CD14-positive monocyte (primary cell): ENCODE measurements at regions not wholly inside any gene's neighbourhood (a gene's known extent, or its start where the extent isn't known, plus 50 kb on each side); places are given as distances from the start of the nearest gene placed in this dataset.
"Not testable (repeated sequence)": the region's sequence is repeated elsewhere in the genome, so short reads cannot be mapped to it uniquely, and the experiment has no call there.

Experiments
- DNase-seq, 3 donors: peaks; one replicate each; pipeline ENCODE4 v3.0.0-alpha.2; 2011 to 2022
- H2AFZ ChIP-seq: 2 replicates; pipeline ENCODE4 v1.6.0; 2012; ENCODE audit warnings: mild to moderate bottlenecking, low read depth, low read length, inconsistent platforms; ENCODE audit not compliant: insufficient read depth, poor library complexity, severe bottlenecking
- H3K27ac ChIP-seq, 2 donors: 1 replicate in 1 of 2; 2 replicates in 1 of 2; pipeline ENCODE4 v1.5.1; 2012 to 2013; ENCODE audit warnings: low read length in 2 of 2, control low read depth in 1 of 2, inconsistent platforms in 1 of 2, low read depth in 1 of 2, mild to moderate bottlenecking in 1 of 2
- H3K27me3 ChIP-seq, 2 donors: one replicate each; pipeline versions ENCODE4 v1.6.0 to v1.6.1; 2011 to 2013; ENCODE audit warnings: low read length in 2 of 2; ENCODE audit not compliant: control insufficient read depth in 2 of 2, insufficient read depth in 2 of 2
- H3K36me3 ChIP-seq, 2 donors: replicated peaks in 1 of 2; 1 replicate in 1 of 2; 2 replicates in 1 of 2; pipeline versions ENCODE4 v1.5.1 to v1.6.1; 2012 to 2013; ENCODE audit warnings: low read length in 2 of 2, control low read depth in 1 of 2, inconsistent platforms in 1 of 2, mild to moderate bottlenecking in 1 of 2; ENCODE audit not compliant: insufficient read depth in 2 of 2, control insufficient read depth in 1 of 2
- H3K4me1 ChIP-seq, 2 donors: 1 replicate in 1 of 2; 2 replicates in 1 of 2; pipeline versions ENCODE4 v1.5.1 to v1.6.1; 2012 to 2013; ENCODE audit warnings: low read length in 2 of 2, control low read depth in 1 of 2, inconsistent platforms in 1 of 2, mild to moderate bottlenecking in 1 of 2, moderate library complexity in 1 of 2; ENCODE audit not compliant: insufficient read depth in 2 of 2, control insufficient read depth in 1 of 2
- H3K4me2 ChIP-seq: replicated peaks from 2 replicates; pipeline ENCODE3; 2012; ENCODE audit warnings: low read length, moderate library complexity, mild to moderate bottlenecking; ENCODE audit not compliant: poor library complexity, severe bottlenecking; ENCODE audit errors: extremely low read depth
- H3K4me3 ChIP-seq, 3 experiments: fragments of 200-600 bp in 1 of 3; sonication (generic) in 1 of 3; replicated peaks in 1 of 3; 1 replicate in 2 of 3; 2 replicates in 1 of 3; pipeline ENCODE4 v1.5.1; 2011 to 2013; ENCODE audit warnings: low read length in 3 of 3, mild to moderate bottlenecking in 3 of 3, control low read depth in 2 of 3, low read depth in 2 of 3, inconsistent platforms in 1 of 3, moderate library complexity in 1 of 3
- H3K79me2 ChIP-seq: 2 replicates; pipeline ENCODE4 v1.6.0; 2012; ENCODE audit warnings: mild to moderate bottlenecking, control low read depth, inconsistent platforms, low read length, moderate library complexity; ENCODE audit not compliant: insufficient read depth
- H3K9ac ChIP-seq: 2 replicates; pipeline ENCODE4 v1.6.0; 2017; ENCODE audit warnings: low read length, mild to moderate bottlenecking; ENCODE audit not compliant: insufficient read depth, poor library complexity, severe bottlenecking
- H3K9me3 ChIP-seq, 2 donors: replicated peaks in 1 of 2; 1 replicate in 1 of 2; 2 replicates in 1 of 2; pipeline versions ENCODE4 v1.5.1 to v1.6.1; 2012 to 2013; ENCODE audit warnings: low read length in 2 of 2, control low read depth in 1 of 2; ENCODE audit not compliant: control insufficient read depth in 1 of 2, insufficient read depth in 1 of 2
- H4K20me1 ChIP-seq: 2 replicates; pipeline ENCODE4 v1.6.0; 2012; ENCODE audit warnings: mild to moderate bottlenecking, low read length, control low read depth, moderate library complexity; ENCODE audit not compliant: insufficient read depth
- H3K27ac Mint-ChIP-seq, 7 donors: one replicate each; pipeline ENCODE4 v1.8.0; 2020; ENCODE audit warnings: mild to moderate bottlenecking in 7 of 7, mixed read lengths in 7 of 7, moderate library complexity in 6 of 7, inconsistent platforms in 2 of 7
- H3K27me3 Mint-ChIP-seq, 3 donors: one replicate each; pipeline ENCODE4 v1.8.0; 2021 to 2022; ENCODE audit warnings: low read depth in 3 of 3, mild to moderate bottlenecking in 3 of 3, mixed read lengths in 3 of 3, moderate library complexity in 3 of 3, inconsistent platforms in 1 of 3
- H3K36me3 Mint-ChIP-seq, 2 donors: one replicate each; pipeline ENCODE4 v1.8.0; 2020; ENCODE audit warnings: mixed read lengths in 2 of 2, inconsistent platforms in 1 of 2, mild to moderate bottlenecking in 1 of 2
- H3K4me1 Mint-ChIP-seq: one replicate; pipeline ENCODE4 v1.8.0; 2020; ENCODE audit warnings: mild to moderate bottlenecking, mixed read lengths
- H3K4me3 Mint-ChIP-seq, 2 donors: one replicate each; pipeline ENCODE4 v1.8.0; 2020; ENCODE audit warnings: mild to moderate bottlenecking in 2 of 2, mixed read lengths in 2 of 2, moderate library complexity in 1 of 2
- H3K9me3 Mint-ChIP-seq, 7 donors: one replicate each; pipeline ENCODE4 v1.8.0; 2020 to 2022; ENCODE audit warnings: mixed read lengths in 7 of 7, mild to moderate bottlenecking in 6 of 7, moderate library complexity in 6 of 7, inconsistent platforms in 2 of 7
- CTCF ChIP-seq: fragments of 200-600 bp; IDR thresholded peaks from one replicate; pipeline ENCODE4 v1.8.0; 2022; ENCODE audit warnings: antibody characterized with exemption, mild to moderate bottlenecking
- WGBS: methylation state at CpG from one replicate; pipeline ENCODE4 v1.1.5; 2013; ENCODE audit warnings: missing lambda C conversion rate; ENCODE audit not compliant: insufficient coverage; 5-methylcytosine and 5-hydroxymethylcytosine counted together
- intact Hi-C, 2 donors: fragments of 100-400 bp; cut with micrococcal nuclease; formaldehyde crosslinking; loops; one replicate each; pipeline versions ENCODE4 v1.15.0 to v1.15.1; 2023

- H3K27me3 Mint-ChIP-seq, result peaks cover 0 to 2% (median 0%) of the 10 kb centered on the region in 3 donors
- no peaks in the 10 kb centered on the region for H3K36me3 Mint-ChIP-seq
These were observed 140.4 kb downstream of the HAO1 start for GRCh38 chr20:7799862-7800261.

GRCh38 chr20:7803411-7804151 lies 136.7 kb downstream of the HAO1 start:
- 33% methylated on average over 45 of the region's 52 CpGs for WGBS
- H2AFZ ChIP-seq, H3K27me3 ChIP-seq, DNase-seq, H3K4me3 Mint-ChIP-seq, H3K4me1 Mint-ChIP-seq, intact Hi-C loops, H3K27ac Mint-ChIP-seq, H3K9ac ChIP-seq, H4K20me1 ChIP-seq, H3K79me2 ChIP-seq, H3K4me3 ChIP-seq, H3K36me3 ChIP-seq, H3K9me3 ChIP-seq, H3K27me3 Mint-ChIP-seq, H3K4me1 ChIP-seq, H3K36me3 Mint-ChIP-seq, H3K4me2 ChIP-seq, H3K27ac ChIP-seq: not testable (repeated sequence)
- peaks cover 5 to 13% (median 10%) of the 10 kb centered on the region in 7 donors for H3K9me3 Mint-ChIP-seq

More at GRCh38 chr20:7799862-7800261, 140.4 kb downstream of the HAO1 start:
- H3K27me3 ChIP-seq, result no peaks in the 10 kb centered on the region
- H3K4me3 ChIP-seq, result no peak overlapping the region
- no peak overlapping the region for H2AFZ ChIP-seq
- Mint-ChIP-seq H3K4me3 (no peak overlapping the region), H3K4me1 (no peaks in the 10 kb centered on the region), H3K9me3 (peaks cover 2 to 11% (median 5%) of the 10 kb centered on the region in 7 donors), H3K27ac (no peak overlapping the region)
- intact Hi-C loops, result no loop called here
- DNase-seq, result no peak
- no peak overlapping the region for H3K27ac ChIP-seq
- H4K20me1 ChIP-seq, result no peaks in the 10 kb centered on the region
- H3K4me1 ChIP-seq, result no peaks in the 10 kb centered on the region
- peaks cover 0 to 7% of the 10 kb centered on the region in 2 donors for H3K9me3 ChIP-seq
- WGBS, result 67% methylated on average over 1 of the region's 1 CpG
- no peak overlapping the region for H3K9ac ChIP-seq
- no peaks in the 10 kb centered on the region for H3K36me3 ChIP-seq
- H3K79me2 ChIP-seq, result no peaks in the 10 kb centered on the region
- H3K4me2 ChIP-seq, result no peak overlapping the region
- TF ChIP-seq CTCF, result no peak
